VCaP (cell line): ENCODE measurements at regions not wholly inside any gene's neighbourhood (a gene's known extent, or its start where the extent isn't known, plus 50 kb on each side); places are given as distances from the start of the nearest gene placed in this dataset.

ENCODE experiments used
- H3K27ac ChIP-seq: fragments of 450-650 bp; 2 replicates; pipeline ENCODE4 v1.5.1; 2017
- CTCF ChIP-seq: fragments of 450-650 bp; conservative IDR thresholded peaks from 2 replicates; pipeline ENCODE4 v1.5.1; 2017; ENCODE audit warnings: mild to moderate bottlenecking, moderate library complexity

DNA sequence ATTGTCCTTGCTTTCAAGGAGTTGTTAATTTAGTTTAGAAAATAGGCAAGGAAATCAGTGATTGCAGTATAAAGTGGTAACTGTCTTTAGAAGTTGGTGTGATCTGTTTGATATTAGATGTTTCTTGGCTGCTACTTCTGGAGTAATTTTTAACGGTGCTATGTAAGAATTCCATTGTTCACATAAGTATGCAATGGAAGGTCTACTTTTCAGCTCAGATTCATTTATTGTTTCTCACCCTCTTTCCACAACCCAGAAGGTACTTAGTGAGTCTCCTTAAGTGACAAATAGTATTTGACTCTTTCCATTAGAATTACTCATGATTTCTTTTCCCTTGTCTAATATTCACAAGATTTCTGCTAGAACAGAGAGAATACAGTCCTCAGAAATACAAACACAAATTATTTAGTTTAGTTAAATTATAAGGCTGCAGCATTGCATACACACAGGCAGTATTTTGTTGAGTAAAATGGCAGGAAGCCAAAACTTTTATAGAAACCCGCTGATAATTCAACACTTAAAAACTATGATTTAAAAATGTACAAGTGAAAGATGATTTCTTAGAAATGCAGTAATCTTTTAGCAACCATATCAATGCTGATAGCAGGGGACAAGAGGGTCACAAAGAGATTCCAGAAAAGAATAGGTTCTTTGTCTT lies 554.3 kb downstream of the CD109 start:
- no peak for TF ChIP-seq CTCF
- H3K27ac ChIP-seq = peak overlapping the region; percentile 28; the same call in 1 of the 2 replicates

DNA sequence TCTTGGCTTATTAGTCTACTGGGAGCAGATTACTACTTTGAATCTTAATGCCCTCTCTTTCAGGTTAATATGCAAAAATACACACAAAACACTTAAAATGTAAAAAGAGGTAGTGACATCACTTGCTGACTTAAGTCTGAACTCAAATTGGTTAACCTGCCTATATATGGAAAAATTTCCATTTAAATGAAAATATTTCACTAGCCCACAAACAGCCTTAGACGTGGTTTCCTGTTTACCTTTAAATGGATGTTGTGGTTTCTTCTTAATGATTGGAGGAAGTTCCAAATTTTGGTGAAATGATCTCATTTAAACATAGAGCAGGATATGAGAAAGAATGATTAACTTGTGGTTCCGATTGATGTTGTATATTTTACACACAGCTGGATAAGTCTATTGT lies 553.7 kb downstream of the CD109 start:
- no peak for TF ChIP-seq CTCF
- no peak overlapping the region; the same call in 1 of the 2 replicates for H3K27ac ChIP-seq

GRCh38 chr6:74248966-74249365 lies 553.0 kb downstream of the CD109 start:
- no peak for TF ChIP-seq CTCF
- H3K27ac ChIP-seq = peak overlapping the region; percentile 47

GRCh38 chr6:74222768-74223333 lies 526.8 kb downstream of the CD109 start:
- TF ChIP-seq CTCF = no peak
- H3K27ac ChIP-seq = no peak overlapping the region

DNA sequence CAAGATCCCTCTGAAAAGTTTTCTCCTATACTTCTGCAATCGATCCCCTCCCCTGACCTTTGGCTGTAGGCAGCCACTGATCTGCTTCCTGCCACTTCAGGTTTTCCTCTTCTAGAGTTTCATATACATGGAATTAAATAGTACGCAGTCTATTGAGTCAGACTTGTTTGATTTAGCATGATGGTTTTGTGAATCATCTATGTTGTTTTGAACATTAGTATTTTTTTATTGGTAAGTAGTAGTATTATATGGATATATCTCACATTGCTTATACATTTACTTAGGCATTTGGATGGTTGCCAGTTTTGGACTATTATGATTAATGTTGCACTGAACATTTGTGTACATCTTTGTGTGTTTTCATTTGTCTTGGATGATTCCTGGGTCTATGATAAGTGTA lies 518.0 kb downstream of the CD109 start:
- no peak for TF ChIP-seq CTCF
- no peak overlapping the region for H3K27ac ChIP-seq

- no peak overlapping the region for H3K27ac ChIP-seq
- TF ChIP-seq CTCF = no peak
Measured at GRCh38 chr6:74208239-74208638, 512.2 kb downstream of the CD109 start.

GRCh38 chr6:74199215-74199915 lies 503.4 kb downstream of the CD109 start:
- H3K27ac ChIP-seq = no peak overlapping the region
- no peak for TF ChIP-seq CTCF
